HUES6 (cell line): ENCODE measurements at regions not wholly inside any gene's neighbourhood (a gene's known extent, or its start where the extent isn't known, plus 50 kb on each side); places are given as distances from the start of the nearest gene placed in this dataset.
A peak's percentile ranks its signal among the peaks of the same experiment; 100 is the strongest.
"Not testable (repeated sequence)": the region's sequence is repeated elsewhere in the genome, so short reads cannot be mapped to it uniquely, and the experiment has no call there.

Experiments used
- H3K27ac ChIP-seq: 2 replicates; pipeline ENCODE4 v1.7.0; 2013; ENCODE audit warnings: low read depth, mild to moderate bottlenecking, low read length, inconsistent platforms
- H3K27me3 ChIP-seq: 2 replicates; pipeline ENCODE4 v1.6.1; 2013; ENCODE audit warnings: low read length; ENCODE audit not compliant: control insufficient read depth, insufficient read depth
- H3K36me3 ChIP-seq: 2 replicates; pipeline ENCODE4 v1.6.1; 2013; ENCODE audit warnings: low read length; ENCODE audit not compliant: control insufficient read depth, insufficient read depth
- H3K4me1 ChIP-seq: 2 replicates; pipeline ENCODE4 v1.6.1; 2013; ENCODE audit warnings: low read length; ENCODE audit not compliant: control insufficient read depth, insufficient read depth
- H3K4me3 ChIP-seq: 2 replicates; pipeline ENCODE4 v1.5.1; 2013; ENCODE audit warnings: low read depth, low read length
- H3K9ac ChIP-seq: one replicate; pipeline ENCODE4 v1.6.1; 2013; ENCODE audit warnings: mild to moderate bottlenecking, low read length
- H3K9me3 ChIP-seq: 2 replicates; pipeline ENCODE4 v1.6.1; 2013; ENCODE audit warnings: low read depth, low read length; ENCODE audit not compliant: control insufficient read depth, insufficient read depth

- Histone ChIP-seq H3K9ac (no peak overlapping the region), H3K27ac (no peak overlapping the region; the same call in 1 of the 2 replicates), H3K27me3 (peaks cover 68% of the 10 kb centered on the region), H3K4me3 (peak overlapping the region; percentile 67), H3K9me3 (no peaks in the 10 kb centered on the region), H3K4me1 (no peaks in the 10 kb centered on the region; the same call in 1 of the 2 replicates), H3K36me3 (no peaks in the 10 kb centered on the region)
Measured at GRCh38 chr6:166253778-166254204, 54.4 kb downstream of the PRR18 start.

- Histone ChIP-seq H3K4me3 (peak overlapping the region; percentile 67), H3K36me3 (no peaks in the 10 kb centered on the region), H3K9ac (no peak overlapping the region), H3K9me3 (no peaks in the 10 kb centered on the region), H3K4me1 (no peaks in the 10 kb centered on the region; the same call in 1 of the 2 replicates), H3K27ac (no peak overlapping the region; the same call in 1 of the 2 replicates), H3K27me3 (peaks cover 64% of the 10 kb centered on the region)
Measured at GRCh38 chr6:166253281-166253681, 54.9 kb downstream of the PRR18 start.

- no peaks in the 10 kb centered on the region; the same call in 1 of the 2 replicates for H3K4me1 ChIP-seq
- H3K36me3 ChIP-seq = no peaks in the 10 kb centered on the region
- H3K9me3 ChIP-seq = no peaks in the 10 kb centered on the region
- H3K27ac ChIP-seq = no peak overlapping the region
- peaks cover 57% of the 10 kb centered on the region for H3K27me3 ChIP-seq
- no peak overlapping the region for H3K4me3 ChIP-seq
- no peak overlapping the region for H3K9ac ChIP-seq
Measured at GRCh38 chr6:166252601-166253000, 55.6 kb downstream of the PRR18 start.

GRCh38 chr6:166251655-166252054 is 56.5 kb downstream of the PRR18 start:
- Histone ChIP-seq H3K36me3 (no peaks in the 10 kb centered on the region), H3K9ac (no peak overlapping the region), H3K27me3 (peaks cover 50% of the 10 kb centered on the region), H3K4me3 (no peak overlapping the region), H3K27ac (no peak overlapping the region), H3K4me1 (no peaks in the 10 kb centered on the region; the same call in 1 of the 2 replicates), H3K9me3 (no peaks in the 10 kb centered on the region)

GRCh38 chr6:166251211-166251610 is 57.0 kb downstream of the PRR18 start:
- H3K9me3 ChIP-seq = no peaks in the 10 kb centered on the region
- no peaks in the 10 kb centered on the region; the same call in 1 of the 2 replicates for H3K4me1 ChIP-seq
- no peaks in the 10 kb centered on the region for H3K36me3 ChIP-seq
- H3K27ac ChIP-seq = no peak overlapping the region
- no peak overlapping the region for H3K9ac ChIP-seq
- peaks cover 47% of the 10 kb centered on the region for H3K27me3 ChIP-seq
- no peak overlapping the region for H3K4me3 ChIP-seq

GRCh38 chr6:166249061-166249785 is 59.0 kb downstream of the PRR18 start:
- H3K9me3 ChIP-seq, H3K4me3 ChIP-seq, H3K36me3 ChIP-seq, H3K9ac ChIP-seq, H3K27ac ChIP-seq, H3K4me1 ChIP-seq: not testable (repeated sequence)
- H3K27me3 ChIP-seq = peaks cover 29% of the 10 kb centered on the region

- Histone ChIP-seq H3K9ac (no peak overlapping the region), H3K27ac (no peak overlapping the region), H3K36me3 (no peaks in the 10 kb centered on the region), H3K9me3 (no peaks in the 10 kb centered on the region), H3K27me3 (no peaks in the 10 kb centered on the region; the same call in 1 of the 2 replicates), H3K4me3 (no peak overlapping the region), H3K4me1 (peaks cover 23% of the 10 kb centered on the region)
Measured at GRCh38 chr6:166245148-166245547, 63.0 kb downstream of the PRR18 start.

- no peaks in the 10 kb centered on the region for H3K36me3 ChIP-seq
- no peaks in the 10 kb centered on the region for H3K9me3 ChIP-seq
- H3K9ac ChIP-seq = no peak overlapping the region
- no peak overlapping the region for H3K27ac ChIP-seq
- H3K4me1 ChIP-seq = peaks cover 23% of the 10 kb centered on the region
- no peak overlapping the region for H3K4me3 ChIP-seq
- no peaks in the 10 kb centered on the region for H3K27me3 ChIP-seq
Measured at GRCh38 chr6:166244353-166245045, 63.7 kb downstream of the PRR18 start.

- Histone ChIP-seq H3K27me3 (no peaks in the 10 kb centered on the region), H3K9ac (no peak overlapping the region), H3K36me3 (no peaks in the 10 kb centered on the region), H3K4me1 (peaks cover 27% of the 10 kb centered on the region), H3K27ac (no peak overlapping the region), H3K9me3 (no peaks in the 10 kb centered on the region), H3K4me3 (no peak overlapping the region)
Measured at GRCh38 chr6:166242888-166243287, 65.3 kb downstream of the PRR18 start.

GRCh38 chr6:166241974-166242373 is 66.2 kb downstream of the PRR18 start:
- Histone ChIP-seq H3K9me3 (no peaks in the 10 kb centered on the region), H3K27ac (no peak overlapping the region), H3K36me3 (no peaks in the 10 kb centered on the region), H3K9ac (no peak overlapping the region), H3K4me3 (no peak overlapping the region), H3K4me1 (peaks cover 36% of the 10 kb centered on the region), H3K27me3 (no peaks in the 10 kb centered on the region)

GRCh38 chr6:166240889-166241288 is 67.3 kb downstream of the PRR18 start:
- Histone ChIP-seq H3K9ac (no peak overlapping the region), H3K9me3 (no peaks in the 10 kb centered on the region), H3K36me3 (no peaks in the 10 kb centered on the region), H3K4me1 (peaks cover 40% of the 10 kb centered on the region), H3K27ac (no peak overlapping the region), H3K27me3 (no peaks in the 10 kb centered on the region), H3K4me3 (no peak overlapping the region)
